HepG2 (cell line): ENCODE measurements at regions not wholly inside any gene's neighbourhood (a gene's known extent, or its start where the extent isn't known, plus 50 kb on each side); places are given as distances from the start of the nearest gene placed in this dataset.

Source experiments
- ADNP ChIP-seq: sonication (generic); formaldehyde crosslinking; IDR thresholded peaks from 2 replicates; pipeline ENCODE4 v1.4.0; 2020; ENCODE audit warnings: missing genetic modification reagents
- FLYWCH1 ChIP-seq: sonication (generic); formaldehyde crosslinking; IDR thresholded peaks from 2 replicates; pipeline ENCODE4 v1.8.1; 2023; ENCODE audit warnings: mild to moderate bottlenecking, missing genetic modification reagents
- GABPB1 ChIP-seq: IDR thresholded peaks from 2 replicates; pipeline ENCODE4 v1.6.1; 2016; ENCODE audit warnings: mild to moderate bottlenecking, missing genetic modification reagents, moderate library complexity, missing compliant biosample characterization
- KDM2A ChIP-seq: sonication (generic); formaldehyde crosslinking; IDR thresholded peaks from 2 replicates; pipeline ENCODE4 v1.4.0; 2020; ENCODE audit warnings: low read depth, missing genetic modification reagents, borderline replicate concordance
- KLF16 ChIP-seq, 2 experiments: sonication (generic) in 1 of 2; formaldehyde crosslinking in 1 of 2; IDR thresholded peaks; 2 replicates each; pipeline versions ENCODE4 v1.6.1 to v1.8.0; 2016 to 2023; ENCODE audit warnings: missing genetic modification reagents in 2 of 2, missing compliant biosample characterization in 1 of 2
- MED1 ChIP-seq: sonication (generic); formaldehyde crosslinking; IDR thresholded peaks from 2 replicates; pipeline ENCODE4 v1.4.0; 2020; ENCODE audit warnings: missing genetic modification reagents
- NCOA2 ChIP-seq: sonication (generic); formaldehyde crosslinking; IDR thresholded peaks from 2 replicates; pipeline ENCODE4 v1.8.0; 2022; ENCODE audit warnings: inconsistent platforms
- NONO ChIP-seq, 2 experiments: fragments of 450-650 bp in 1 of 2; sonication (generic) in 1 of 2; formaldehyde crosslinking in 1 of 2; IDR thresholded peaks in 1 of 2; conservative IDR thresholded peaks in 1 of 2; 2 replicates each; pipeline versions ENCODE4 v1.6.1 to v1.8.0; 2017 to 2022; ENCODE audit warnings: mild to moderate bottlenecking in 1 of 2, missing genetic modification reagents in 1 of 2, moderate library complexity in 1 of 2
- POGZ ChIP-seq: sonication (generic); formaldehyde crosslinking; IDR thresholded peaks from 2 replicates; pipeline ENCODE4 v1.4.0; 2020; ENCODE audit warnings: mild to moderate bottlenecking, missing genetic modification reagents
- RAD21 ChIP-seq: fragments of 450-650 bp; formaldehyde crosslinking; IDR thresholded peaks from 2 replicates; pipeline ENCODE4 v1.5.0; 2020; ENCODE audit warnings: mild to moderate bottlenecking
- REST ChIP-seq, 2 experiments: IDR thresholded peaks; 2 replicates each; pipeline ENCODE4 v1.6.1; 2011 to 2012; ENCODE audit warnings: low read length in 2 of 2, borderline replicate concordance in 1 of 2, low read depth in 1 of 2, mild to moderate bottlenecking in 1 of 2, moderate library complexity in 1 of 2
- SIN3A ChIP-seq: IDR thresholded peaks from 2 replicates; pipeline ENCODE4 v1.6.1; 2011; ENCODE audit warnings: low read depth, mild to moderate bottlenecking, control low read depth, low read length, borderline replicate concordance
- SMC3 ChIP-seq: IDR thresholded peaks from 2 replicates; pipeline ENCODE4 v1.6.1; 2011; ENCODE audit warnings: low read length, improper control_type of control experiment
- TGIF2 ChIP-seq: IDR thresholded peaks from 2 replicates; pipeline ENCODE4 v1.6.1; 2016; ENCODE audit warnings: control low read depth, missing compliant biosample characterization
- ZBTB38 ChIP-seq: sonication (generic); formaldehyde crosslinking; IDR thresholded peaks from 2 replicates; pipeline ENCODE4 v1.5.1; 2020; ENCODE audit warnings: mild to moderate bottlenecking, missing genetic modification reagents
- ZNF101 ChIP-seq: sonication (generic); formaldehyde crosslinking; IDR thresholded peaks from 2 replicates; pipeline ENCODE4 v1.4.0; 2020; ENCODE audit warnings: mild to moderate bottlenecking, low read depth, missing genetic modification reagents, borderline replicate concordance
- ZNF713 ChIP-seq: sonication (generic); formaldehyde crosslinking; IDR thresholded peaks from 2 replicates; pipeline ENCODE4 v1.4.0; 2020; ENCODE audit warnings: mild to moderate bottlenecking, missing genetic modification reagents
- TF ChIP-seq, protein P1 (sequence below): sonication (generic); formaldehyde crosslinking; IDR thresholded peaks from 2 replicates; pipeline ENCODE4 v1.4.0; 2020; ENCODE audit warnings: low read depth, mild to moderate bottlenecking, missing genetic modification reagents
- TF ChIP-seq, protein P2 (sequence below): sonication (generic); formaldehyde crosslinking; IDR thresholded peaks from 2 replicates; pipeline ENCODE4; 2020; ENCODE audit warnings: missing genetic modification reagents, mild to moderate bottlenecking, borderline replicate concordance

GRCh38 chr10:5293691-5294550 lies 70.8 kb upstream of the UCN3 start (continued):
- TF ChIP-seq RAD21 (peak; percentile 67), NONO (IDR thresholded peaks at IDR 0.05) (no peak), NONO (CRISPR knock-in tag; conservative IDR thresholded peaks at IDR 0.05) (0 out of 2 replicates have a peak, but pooled peaks have one; percentile 33), REST (IDR thresholded peaks at IDR 0.05; ENCODE audit: borderline replicate concordance in 1 of 2, low read depth in 1 of 2, low read length in 2 of 2) (no peak), POGZ (CRISPR knock-in tag) (peak; percentile 60; the same call in 1 of the 2 replicates), MED1 (CRISPR knock-in tag) (peak; percentile 52; the same call in 1 of the 2 replicates), TGIF2 (CRISPR knock-in tag) (0 out of 2 replicates have a peak, but pooled peaks have one; percentile 29), KDM2A (peak; percentile 3; the same call in 1 of the 2 replicates), SMC3 (peak; percentile 53), FLYWCH1 (CRISPR knock-in tag) (no peak), ADNP (CRISPR knock-in tag) (no peak), ZNF101 (CRISPR knock-in tag) (no peak), KLF16 (CRISPR knock-in tag; IDR thresholded peaks at IDR 0.05) (0 out of 4 replicates have a peak, but pooled peaks of 1 of the 2 experiments have one; percentile 36), SIN3A (no peak), NCOA2 (0 out of 2 replicates have a peak, but pooled peaks have one; percentile 16), ZNF713 (CRISPR knock-in tag) (no peak), GABPB1 (CRISPR knock-in tag) (peak; percentile 16; the same call in 1 of the 2 replicates), ZBTB38 (peak; percentile 61; the same call in 1 of the 2 replicates)
- TF ChIP-seq, protein P1, sequence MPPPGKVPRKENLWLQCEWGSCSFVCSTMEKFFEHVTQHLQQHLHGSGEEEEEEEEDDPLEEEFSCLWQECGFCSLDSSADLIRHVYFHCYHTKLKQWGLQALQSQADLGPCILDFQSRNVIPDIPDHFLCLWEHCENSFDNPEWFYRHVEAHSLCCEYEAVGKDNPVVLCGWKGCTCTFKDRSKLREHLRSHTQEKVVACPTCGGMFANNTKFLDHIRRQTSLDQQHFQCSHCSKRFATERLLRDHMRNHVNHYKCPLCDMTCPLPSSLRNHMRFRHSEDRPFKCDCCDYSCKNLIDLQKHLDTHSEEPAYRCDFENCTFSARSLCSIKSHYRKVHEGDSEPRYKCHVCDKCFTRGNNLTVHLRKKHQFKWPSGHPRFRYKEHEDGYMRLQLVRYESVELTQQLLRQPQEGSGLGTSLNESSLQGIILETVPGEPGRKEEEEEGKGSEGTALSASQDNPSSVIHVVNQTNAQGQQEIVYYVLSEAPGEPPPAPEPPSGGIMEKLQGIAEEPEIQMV (CRISPR knock-in tag) = 0 out of 2 replicates have a peak, but pooled peaks have one; percentile 23
- TF ChIP-seq, protein P2, sequence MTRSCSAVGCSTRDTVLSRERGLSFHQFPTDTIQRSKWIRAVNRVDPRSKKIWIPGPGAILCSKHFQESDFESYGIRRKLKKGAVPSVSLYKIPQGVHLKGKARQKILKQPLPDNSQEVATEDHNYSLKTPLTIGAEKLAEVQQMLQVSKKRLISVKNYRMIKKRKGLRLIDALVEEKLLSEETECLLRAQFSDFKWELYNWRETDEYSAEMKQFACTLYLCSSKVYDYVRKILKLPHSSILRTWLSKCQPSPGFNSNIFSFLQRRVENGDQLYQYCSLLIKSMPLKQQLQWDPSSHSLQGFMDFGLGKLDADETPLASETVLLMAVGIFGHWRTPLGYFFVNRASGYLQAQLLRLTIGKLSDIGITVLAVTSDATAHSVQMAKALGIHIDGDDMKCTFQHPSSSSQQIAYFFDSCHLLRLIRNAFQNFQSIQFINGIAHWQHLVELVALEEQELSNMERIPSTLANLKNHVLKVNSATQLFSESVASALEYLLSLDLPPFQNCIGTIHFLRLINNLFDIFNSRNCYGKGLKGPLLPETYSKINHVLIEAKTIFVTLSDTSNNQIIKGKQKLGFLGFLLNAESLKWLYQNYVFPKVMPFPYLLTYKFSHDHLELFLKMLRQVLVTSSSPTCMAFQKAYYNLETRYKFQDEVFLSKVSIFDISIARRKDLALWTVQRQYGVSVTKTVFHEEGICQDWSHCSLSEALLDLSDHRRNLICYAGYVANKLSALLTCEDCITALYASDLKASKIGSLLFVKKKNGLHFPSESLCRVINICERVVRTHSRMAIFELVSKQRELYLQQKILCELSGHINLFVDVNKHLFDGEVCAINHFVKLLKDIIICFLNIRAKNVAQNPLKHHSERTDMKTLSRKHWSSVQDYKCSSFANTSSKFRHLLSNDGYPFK (CRISPR knock-in tag) = peak; percentile 28; the same call in 1 of the 2 replicates
